GM12878 (cell line): ENCODE measurements at regions not wholly inside any gene's neighbourhood (a gene's known extent, or its start where the extent isn't known, plus 50 kb on each side); places are given as distances from the start of the nearest gene placed in this dataset.

Source experiments
- ATAC-seq: fragments of 200-7000 bp; cut with Tn5 transposase; 3 replicates; pipeline ENCODE4 v1.9.1; 2020; ENCODE audit warnings: mild to moderate bottlenecking, moderate library complexity
- BruUV-seq: library from RNA; stranded (reverse); fragments of 400-500 nt; replicated peaks from 2 replicates; lab custom pipeline; 2021; lab: Mats Ljungman, UMichigan
- CTCF ChIA-PET: fragments of 300-600 bp; sonication (Branson Sonifier 250); formaldehyde crosslinking; extraction: SDS; loops from one replicate; lab custom pipeline; 2021; ENCODE audit warnings: inconsistent platforms; lab: Yijun Ruan, JAX
- POLR2A ChIA-PET: fragments of 350-600 bp; formaldehyde crosslinking; extraction: SDS; loops from one replicate; lab custom pipeline; 2021; ENCODE audit warnings: inconsistent platforms; lab: Charles Lee
- RAD21 ChIA-PET: fragments of 300-600 bp; sonication (Branson Sonifier 250); formaldehyde crosslinking; loops from one replicate; lab custom pipeline; 2023; ENCODE audit warnings: antibody characterized with exemption; ENCODE audit not compliant: unreplicated experiment; lab: Charles Lee
- SMC1A ChIA-PET: fragments of 300-600 bp; sonication (Branson Sonifier 250); formaldehyde crosslinking; loops from one replicate; lab custom pipeline; 2023; ENCODE audit not compliant: unreplicated experiment, uncharacterized antibody; lab: Charles Lee
- DNase-seq: peaks from one replicate; pipeline ENCODE4 v3.0.0-alpha.2; 2011; ENCODE audit warnings: low read depth, low spot score
- FAIRE-seq: peaks from 3 replicates; lab custom pipeline; 2011; peaks lifted over from hg19 to GRCh38; lab: Jason Lieb, UNC
- H2AFZ ChIP-seq: 2 replicates; pipeline ENCODE4 v1.6.0; 2011; ENCODE audit warnings: low read depth, low read length, control low read depth; ENCODE audit not compliant: control insufficient read depth
- H3K27ac ChIP-seq: 2 replicates; pipeline ENCODE4 v1.5.1; 2011; ENCODE audit warnings: control low read depth; ENCODE audit not compliant: control insufficient read depth, insufficient read depth
- H3K27me3 ChIP-seq, 2 experiments: replicated peaks in 1 of 2; 2 replicates each; pipeline versions ENCODE4 v1.6.0 to v1.6.1; 2011; ENCODE audit warnings: low read length in 1 of 2; ENCODE audit not compliant: control insufficient read depth in 2 of 2, insufficient read depth in 2 of 2
- H3K36me3 ChIP-seq, 2 experiments: 2 replicates each; pipeline ENCODE4 v1.5.1; 2011; ENCODE audit warnings: low read length in 1 of 2; ENCODE audit not compliant: control insufficient read depth in 2 of 2, insufficient read depth in 2 of 2
- H3K4me1 ChIP-seq: 2 replicates; pipeline ENCODE4 v1.6.1; 2011; ENCODE audit warnings: mild to moderate bottlenecking, low read length, moderate library complexity, mixed read lengths; ENCODE audit not compliant: control insufficient read depth, insufficient read depth
- H3K4me2 ChIP-seq: 2 replicates; pipeline ENCODE4 v1.6.0; 2011; ENCODE audit warnings: control low read depth; ENCODE audit not compliant: control insufficient read depth, insufficient read depth
- H3K4me3 ChIP-seq: fragments of 200-600 bp; sonication (generic); 2 replicates; pipeline ENCODE4 v1.5.1; 2016
- H3K79me2 ChIP-seq: 2 replicates; pipeline ENCODE4 v1.6.0; 2011; ENCODE audit warnings: low read length; ENCODE audit not compliant: control insufficient read depth, insufficient read depth
- H3K9ac ChIP-seq: 2 replicates; pipeline ENCODE4 v1.8.0; 2011; ENCODE audit warnings: low read length, control low read depth, mixed read lengths; ENCODE audit not compliant: control insufficient read depth, insufficient read depth
- H3K9me3 ChIP-seq: replicated peaks from 3 replicates; pipeline ENCODE4 v1.5.1; 2011; ENCODE audit warnings: mild to moderate bottlenecking, low read length; ENCODE audit not compliant: control insufficient read depth, insufficient read depth
- H4K20me1 ChIP-seq: 2 replicates; pipeline ENCODE4 v1.6.0; 2011; ENCODE audit not compliant: control insufficient read depth, insufficient read depth
- CREB1 ChIP-seq: IDR thresholded peaks from 2 replicates; pipeline ENCODE4 v1.6.1; 2012; ENCODE audit warnings: low read depth, mild to moderate bottlenecking, inconsistent platforms
- EZH2 ChIP-seq: IDR thresholded peaks from 2 replicates; pipeline ENCODE4 v1.6.1; 2012; ENCODE audit warnings: low read depth, mild to moderate bottlenecking, control low read depth, inconsistent platforms, low read length, borderline replicate concordance; ENCODE audit not compliant: control insufficient read depth
- IKZF1 ChIP-seq: fragments of 450-650 bp; conservative IDR thresholded peaks from 2 replicates; pipeline ENCODE4 v1.6.1; 2017; ENCODE audit warnings: antibody characterized with exemption, mild to moderate bottlenecking
- NR2F1 ChIP-seq: fragments of 450-650 bp; conservative IDR thresholded peaks from 2 replicates; pipeline ENCODE4 v1.6.1; 2017; ENCODE audit warnings: mild to moderate bottlenecking
- RFX5 ChIP-seq: IDR thresholded peaks from 2 replicates; pipeline ENCODE4 v1.6.1; 2011; ENCODE audit warnings: low read depth, low read length, improper control_type of control experiment
- TCF7 ChIP-seq: IDR thresholded peaks from 2 replicates; pipeline ENCODE4 v1.6.1; 2014; ENCODE audit warnings: antibody characterized with exemption, borderline replicate concordance
- YBX1 ChIP-seq: fragments of 450-650 bp; IDR thresholded peaks from 2 replicates; pipeline ENCODE4 v1.6.1; 2016; ENCODE audit warnings: antibody characterized with exemption
- ZNF622 ChIP-seq: fragments of 450-650 bp; IDR thresholded peaks from 2 replicates; pipeline ENCODE4 v1.6.1; 2017; ENCODE audit warnings: mild to moderate bottlenecking, inconsistent platforms
- ZSCAN29 ChIP-seq: fragments of 450-650 bp; IDR thresholded peaks from 2 replicates; pipeline ENCODE4 v1.6.1; 2017; ENCODE audit warnings: mild to moderate bottlenecking, moderate library complexity
- WGBS: methylation state at CpG from one replicate; pipeline ENCODE4 v1.1.6; 2016; ENCODE audit warnings: low lambda C conversion rate; ENCODE audit not compliant: insufficient replicate concordance, insufficient coverage; ENCODE audit errors: missing lambda C conversion rate; 5-methylcytosine and 5-hydroxymethylcytosine counted together
- in situ Hi-C: fragments of 300-500 bp; cut with MboI; formaldehyde crosslinking; loops from 9 replicates; pipeline ENCODE4 v1.14.3; 2018; ENCODE audit warnings: mixed read lengths
- intact Hi-C: fragments of 100-400 bp; cut with micrococcal nuclease; formaldehyde crosslinking; loops from one replicate; pipeline ENCODE4 v1.14.2; 2022; ENCODE audit not compliant: unreplicated experiment
- TF ChIP-seq, protein P1 (sequence below): IDR thresholded peaks from 2 replicates; pipeline ENCODE4 v1.6.1; 2012; ENCODE audit warnings: low read depth, low read length, improper control_type of control experiment
- TF ChIP-seq, protein P2 (sequence below): IDR thresholded peaks from 2 replicates; pipeline ENCODE4 v1.6.1; 2011; ENCODE audit warnings: low read depth, low read length, improper control_type of control experiment, borderline replicate concordance
- TF ChIP-seq, protein P3 (sequence below): IDR thresholded peaks from 2 replicates; pipeline ENCODE4 v1.6.1; 2011; ENCODE audit warnings: mild to moderate bottlenecking, low read depth, low read length, moderate library complexity; ENCODE audit not compliant: insufficient replicate concordance
- TF ChIP-seq, protein P4 (sequence below): fragments of 450-650 bp; formaldehyde crosslinking; IDR thresholded peaks from 2 replicates; pipeline ENCODE4 v1.5.0; 2022; ENCODE audit warnings: mild to moderate bottlenecking, missing genetic modification characterization

DNA sequence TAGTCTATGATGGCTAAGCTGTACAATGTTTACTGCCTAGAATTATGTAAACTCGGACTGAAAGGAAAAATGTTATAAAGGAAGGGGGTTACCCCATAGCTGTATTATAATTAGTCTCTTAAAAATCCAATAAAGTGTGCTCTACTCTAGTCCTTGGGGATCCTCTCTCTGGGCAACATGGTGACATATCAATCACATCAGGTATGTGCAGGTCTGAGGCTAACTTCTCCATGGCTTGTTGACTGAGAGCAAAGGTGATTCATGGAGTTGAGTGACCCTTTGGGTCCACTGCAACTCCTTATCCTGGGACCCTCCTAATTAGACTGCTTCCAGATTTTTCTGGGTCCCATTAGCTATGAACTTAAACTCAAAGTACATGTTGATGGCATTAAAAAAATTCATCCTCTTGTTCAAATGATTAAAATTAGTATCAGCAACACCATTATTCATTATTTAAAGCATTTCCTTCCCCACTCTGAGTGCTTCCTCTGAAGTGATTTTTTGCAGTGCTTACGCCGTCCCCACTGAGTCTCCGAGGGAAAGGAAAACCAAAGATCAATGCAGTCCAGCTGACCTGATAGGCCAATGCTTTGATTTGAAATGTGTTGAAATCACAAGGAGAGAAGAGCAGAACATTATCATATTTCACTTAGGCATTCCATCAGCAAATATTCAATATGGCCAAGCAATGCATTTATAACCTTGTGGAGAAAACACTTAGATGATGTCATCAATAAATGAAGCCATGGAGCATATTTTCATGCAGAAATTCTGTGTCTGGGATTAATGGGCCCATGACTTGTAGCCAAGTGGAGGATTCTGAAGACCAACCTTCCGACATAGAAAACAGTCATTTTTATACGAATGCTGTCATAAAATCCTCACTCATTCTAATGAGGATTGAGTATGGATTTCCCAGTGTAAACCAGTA is 161.7 kb upstream of the CRBN start:
- no TSS peak for BruUV-seq
- no peaks in the 10 kb centered on the region for H4K20me1 ChIP-seq
- no peaks in the 10 kb centered on the region for H3K9me3 ChIP-seq
- no peak overlapping the region for H2AFZ ChIP-seq
- POLR2A ChIA-PET = no interaction called here
- TF ChIP-seq RFX5 = no peak
- no peak for TF ChIP-seq IKZF1
- no peak for TF ChIP-seq EZH2
- TF ChIP-seq, protein P1, sequence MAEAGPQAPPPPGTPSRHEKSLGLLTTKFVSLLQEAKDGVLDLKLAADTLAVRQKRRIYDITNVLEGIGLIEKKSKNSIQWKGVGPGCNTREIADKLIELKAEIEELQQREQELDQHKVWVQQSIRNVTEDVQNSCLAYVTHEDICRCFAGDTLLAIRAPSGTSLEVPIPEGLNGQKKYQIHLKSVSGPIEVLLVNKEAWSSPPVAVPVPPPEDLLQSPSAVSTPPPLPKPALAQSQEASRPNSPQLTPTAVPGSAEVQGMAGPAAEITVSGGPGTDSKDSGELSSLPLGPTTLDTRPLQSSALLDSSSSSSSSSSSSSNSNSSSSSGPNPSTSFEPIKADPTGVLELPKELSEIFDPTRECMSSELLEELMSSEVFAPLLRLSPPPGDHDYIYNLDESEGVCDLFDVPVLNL = no peak
- TF ChIP-seq, protein P2, sequence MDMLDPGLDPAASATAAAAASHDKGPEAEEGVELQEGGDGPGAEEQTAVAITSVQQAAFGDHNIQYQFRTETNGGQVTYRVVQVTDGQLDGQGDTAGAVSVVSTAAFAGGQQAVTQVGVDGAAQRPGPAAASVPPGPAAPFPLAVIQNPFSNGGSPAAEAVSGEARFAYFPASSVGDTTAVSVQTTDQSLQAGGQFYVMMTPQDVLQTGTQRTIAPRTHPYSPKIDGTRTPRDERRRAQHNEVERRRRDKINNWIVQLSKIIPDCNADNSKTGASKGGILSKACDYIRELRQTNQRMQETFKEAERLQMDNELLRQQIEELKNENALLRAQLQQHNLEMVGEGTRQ = no peak
- TF ChIP-seq ZSCAN29 = no peak
- TF ChIP-seq, protein P3, sequence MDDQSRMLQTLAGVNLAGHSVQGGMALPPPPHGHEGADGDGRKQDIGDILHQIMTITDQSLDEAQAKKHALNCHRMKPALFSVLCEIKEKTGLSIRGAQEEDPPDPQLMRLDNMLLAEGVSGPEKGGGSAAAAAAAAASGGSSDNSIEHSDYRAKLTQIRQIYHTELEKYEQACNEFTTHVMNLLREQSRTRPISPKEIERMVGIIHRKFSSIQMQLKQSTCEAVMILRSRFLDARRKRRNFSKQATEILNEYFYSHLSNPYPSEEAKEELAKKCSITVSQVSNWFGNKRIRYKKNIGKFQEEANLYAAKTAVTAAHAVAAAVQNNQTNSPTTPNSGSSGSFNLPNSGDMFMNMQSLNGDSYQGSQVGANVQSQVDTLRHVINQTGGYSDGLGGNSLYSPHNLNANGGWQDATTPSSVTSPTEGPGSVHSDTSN = no peak
- no peak for TF ChIP-seq CREB1
- no peak for TF ChIP-seq ZNF622
- TF ChIP-seq YBX1 = no peak
- TF ChIP-seq, protein P4, sequence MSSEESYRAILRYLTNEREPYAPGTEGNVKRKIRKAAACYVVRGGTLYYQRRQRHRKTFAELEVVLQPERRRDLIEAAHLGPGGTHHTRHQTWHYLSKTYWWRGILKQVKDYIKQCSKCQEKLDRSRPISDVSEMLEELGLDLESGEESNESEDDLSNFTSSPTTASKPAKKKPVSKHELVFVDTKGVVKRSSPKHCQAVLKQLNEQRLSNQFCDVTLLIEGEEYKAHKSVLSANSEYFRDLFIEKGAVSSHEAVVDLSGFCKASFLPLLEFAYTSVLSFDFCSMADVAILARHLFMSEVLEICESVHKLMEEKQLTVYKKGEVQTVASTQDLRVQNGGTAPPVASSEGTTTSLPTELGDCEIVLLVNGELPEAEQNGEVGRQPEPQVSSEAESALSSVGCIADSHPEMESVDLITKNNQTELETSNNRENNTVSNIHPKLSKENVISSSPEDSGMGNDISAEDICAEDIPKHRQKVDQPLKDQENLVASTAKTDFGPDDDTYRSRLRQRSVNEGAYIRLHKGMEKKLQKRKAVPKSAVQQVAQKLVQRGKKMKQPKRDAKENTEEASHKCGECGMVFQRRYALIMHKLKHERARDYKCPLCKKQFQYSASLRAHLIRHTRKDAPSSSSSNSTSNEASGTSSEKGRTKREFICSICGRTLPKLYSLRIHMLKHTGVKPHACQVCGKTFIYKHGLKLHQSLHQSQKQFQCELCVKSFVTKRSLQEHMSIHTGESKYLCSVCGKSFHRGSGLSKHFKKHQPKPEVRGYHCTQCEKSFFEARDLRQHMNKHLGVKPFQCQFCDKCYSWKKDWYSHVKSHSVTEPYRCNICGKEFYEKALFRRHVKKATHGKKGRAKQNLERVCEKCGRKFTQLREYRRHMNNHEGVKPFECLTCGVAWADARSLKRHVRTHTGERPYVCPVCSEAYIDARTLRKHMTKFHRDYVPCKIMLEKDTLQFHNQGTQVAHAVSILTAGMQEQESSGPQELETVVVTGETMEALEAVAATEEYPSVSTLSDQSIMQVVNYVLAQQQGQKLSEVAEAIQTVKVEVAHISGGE (CRISPR knock-in tag) = no peak
- no peak for TF ChIP-seq TCF7
- TF ChIP-seq NR2F1 = no peak
- TF ChIP-seq, all 136 proteins: peak for 0
- Histone ChIP-seq H3K79me2 (no peaks in the 10 kb centered on the region), H3K4me1 (no peaks in the 10 kb centered on the region), H3K27me3 (no peaks in the 10 kb centered on the region), H3K36me3 (no peaks in the 10 kb centered on the region), H3K4me2 (no peak overlapping the region), H3K4me3 (no peak overlapping the region), H3K27ac (no peak overlapping the region), H3K9ac (no peak overlapping the region)
- RAD21 ChIA-PET = no interaction called here
- SMC1A ChIA-PET = no interaction called here
- DNase-seq (no peak), ATAC-seq (no peak), FAIRE-seq (no peak)
- in situ Hi-C loops = no loop called here
- CTCF ChIA-PET = no interaction called here
- intact Hi-C loops = no loop called here
- WGBS = 43% methylated on average over 6 of the region's 6 CpGs
